ENCODE measurements at regions not wholly inside any gene's neighbourhood (a gene's known extent, or its start where the extent isn't known, plus 50 kb on each side); places are given as distances from the start of the nearest gene placed in this dataset.

DNA sequence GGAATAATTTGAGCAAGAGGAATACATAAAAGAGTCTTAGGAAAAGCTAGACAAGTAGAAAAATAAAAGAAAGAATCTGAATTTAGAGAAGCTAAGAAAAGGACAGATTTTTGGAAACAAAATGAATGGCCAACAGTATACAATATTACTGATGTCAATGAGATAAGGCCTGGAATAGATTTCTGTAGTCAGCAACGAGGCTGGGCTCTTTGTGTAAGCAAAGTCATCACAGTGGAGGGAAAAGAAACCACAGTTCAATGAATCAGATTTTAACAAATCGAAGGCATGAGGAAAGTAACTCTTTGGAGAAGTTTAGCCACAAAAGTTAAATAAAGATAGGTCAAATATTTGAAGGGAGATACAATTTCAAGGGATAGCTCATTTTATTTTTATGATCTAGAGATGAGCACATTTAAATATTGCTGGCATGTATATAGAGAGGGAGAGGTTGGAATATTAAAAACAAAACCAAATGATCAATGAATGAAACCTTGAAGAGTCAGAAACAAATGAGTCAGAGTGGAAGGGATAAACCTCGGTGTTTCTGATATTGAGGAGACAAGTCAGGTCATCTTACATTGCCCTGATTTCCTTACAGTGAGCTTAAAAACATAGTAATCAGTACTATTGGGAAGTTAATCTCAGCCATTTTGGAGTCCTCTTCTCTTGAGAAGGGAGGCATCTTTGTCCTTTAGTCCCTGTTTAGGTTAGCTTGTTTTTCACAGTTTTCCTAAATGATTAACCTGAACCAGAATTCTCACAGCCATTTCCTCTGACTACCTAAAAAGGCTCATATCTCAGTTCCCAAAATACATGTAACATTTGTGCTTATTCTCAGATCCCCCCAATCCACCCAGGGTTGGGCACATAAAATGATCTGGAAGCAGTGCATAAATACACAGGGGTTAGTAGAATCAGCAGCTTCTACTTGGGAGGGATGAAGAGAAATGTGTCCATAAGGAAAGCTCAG, 620.0 kb upstream of the B3GALT2 start:
- DNase-seq, result no peak

GRCh38 chr1:193799948-193800690, 613.7 kb upstream of the B3GALT2 start:
- DNase-seq, result no peak

- DNase-seq, result no peak
These were observed 613.0 kb upstream of the B3GALT2 start for GRCh38 chr1:193799371-193799770.

- no peak for DNase-seq
These were observed 607.8 kb upstream of the B3GALT2 start for GRCh38 chr1:193794239-193794638.

GRCh38 chr1:193791746-193792145, 605.3 kb upstream of the B3GALT2 start:
- DNase-seq, result no peak

GRCh38 chr1:193787061-193787460, 600.6 kb upstream of the B3GALT2 start:
- DNase-seq, result no peak

GRCh38 chr1:193785850-193786420, 599.5 kb upstream of the B3GALT2 start:
- DNase-seq, result no peak

- no peak for DNase-seq
These were observed 588.3 kb upstream of the B3GALT2 start for GRCh38 chr1:193774536-193775323.

GRCh38 chr1:193771596-193771995, 585.2 kb upstream of the B3GALT2 start:
- no peak for DNase-seq

GRCh38 chr1:193769651-193770050, 583.2 kb upstream of the B3GALT2 start:
- no peak for DNase-seq

- DNase-seq, result no peak
These were observed 581.5 kb upstream of the B3GALT2 start for GRCh38 chr1:193767886-193768285.

DNA sequence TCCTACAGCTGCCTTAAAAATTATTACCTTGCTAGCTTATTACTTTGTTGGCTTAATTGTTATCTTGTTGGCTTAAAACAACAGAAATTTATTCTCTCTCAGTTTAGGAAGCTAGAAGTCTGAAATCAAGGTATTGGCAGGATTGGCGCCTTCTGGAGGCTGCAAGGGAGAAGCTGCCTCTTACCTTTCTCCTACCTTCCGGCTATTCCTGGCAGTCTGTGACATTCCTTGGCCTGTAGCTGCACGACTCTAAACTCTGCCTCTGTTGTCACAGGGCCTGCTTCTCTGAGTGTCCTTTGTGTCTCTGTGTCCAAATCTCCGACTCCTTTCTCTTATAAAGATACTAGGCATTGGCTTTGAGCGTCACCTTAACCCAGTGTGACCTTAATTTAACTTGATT, 579.9 kb upstream of the B3GALT2 start:
- DNase-seq, result no peak

- DNase-seq, result no peak
These were observed 576.9 kb upstream of the B3GALT2 start for GRCh38 chr1:193763266-193763665.

DNA sequence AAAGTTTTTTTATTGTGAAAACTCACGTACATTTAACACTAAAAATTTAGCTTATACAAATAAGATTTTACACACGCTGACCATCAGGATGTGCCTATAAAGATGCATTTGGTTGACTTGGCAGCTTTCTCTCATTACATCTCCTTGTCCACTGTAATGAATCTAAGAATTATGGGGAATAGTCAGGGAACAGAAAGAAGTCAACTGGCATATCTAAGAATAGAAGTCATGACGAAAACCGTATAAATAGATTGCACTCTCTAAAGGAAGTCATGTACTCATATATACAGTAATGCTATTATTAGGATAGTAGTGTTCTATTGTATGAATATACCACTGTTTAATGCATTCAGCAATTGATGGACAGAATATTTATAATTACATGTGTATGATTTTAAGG, 575.8 kb upstream of the B3GALT2 start:
- no peak for DNase-seq

GRCh38 chr1:193755441-193755840, 569.0 kb upstream of the B3GALT2 start:
- no peak for DNase-seq

DNA sequence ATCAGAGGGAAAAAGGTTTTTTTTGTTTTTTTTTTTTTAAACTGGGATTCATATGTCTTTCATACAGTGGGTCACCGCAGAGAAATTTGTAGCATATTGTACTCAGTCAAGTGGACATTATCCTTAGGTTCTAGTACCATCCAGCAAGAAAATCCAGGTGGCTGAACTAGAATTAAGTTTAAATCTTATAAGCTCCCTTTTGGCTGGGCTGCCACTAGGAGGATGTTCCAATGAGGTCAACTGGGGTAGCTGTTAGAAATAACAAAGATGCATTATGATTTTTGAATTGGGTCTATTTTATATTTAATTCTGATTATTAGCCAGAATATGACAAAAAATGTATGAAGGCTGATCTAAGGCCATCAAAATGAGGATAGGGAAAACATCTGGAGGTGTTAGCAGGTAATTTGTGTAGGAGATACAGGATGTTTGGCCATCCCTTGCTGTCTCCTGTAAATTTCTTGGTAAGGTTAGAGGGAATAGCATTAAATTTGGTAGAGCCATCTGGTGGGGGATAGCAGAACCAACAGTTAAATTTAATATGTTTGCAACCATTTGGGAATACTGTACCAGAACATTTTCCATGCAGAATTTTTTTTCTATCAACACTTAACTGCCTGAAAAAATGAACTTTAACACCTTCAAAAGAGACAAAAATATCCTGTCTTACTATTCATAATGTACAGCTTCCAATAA, 568.5 kb upstream of the B3GALT2 start:
- peak; percentile 4 for DNase-seq

GRCh38 chr1:193754151-193754550, 567.7 kb upstream of the B3GALT2 start:
- no peak for DNase-seq

GRCh38 chr1:193753038-193753756, 566.8 kb upstream of the B3GALT2 start:
- DNase-seq, result no peak

GRCh38 chr1:193749868-193750267, 563.5 kb upstream of the B3GALT2 start:
- DNase-seq, result no peak

- no peak for DNase-seq
These were observed 561.2 kb upstream of the B3GALT2 start for GRCh38 chr1:193747579-193747978.

- DNase-seq, result no peak
These were observed 554.8 kb upstream of the B3GALT2 start for GRCh38 chr1:193741228-193741627.

Measured in hematopoietic multipotent progenitor cell treated with erythropoietin and hydrocortisone succinate and interleukin-3 and kit ligand, for 8 days (in vitro differentiated cells).